Panc1 (cell line): ENCODE measurements at regions not wholly inside any gene's neighbourhood (a gene's known extent, or its start where the extent isn't known, plus 50 kb on each side); places are given as distances from the start of the nearest gene placed in this dataset.

Experiments
- ATAC-seq: fragments of 200-7000 bp; cut with Tn5 transposase; 2 replicates; pipeline ENCODE4 v1.9.1; 2020; ENCODE audit warnings: mild to moderate bottlenecking, moderate library complexity
- BruUV-seq: library from RNA; stranded (reverse); fragments of 400-500 nt; replicated peaks from 2 replicates; lab custom pipeline; 2021; lab: Mats Ljungman, UMichigan
- CTCF ChIA-PET: fragments of 300-600 bp; sonication (Branson Sonifier 250); formaldehyde crosslinking; loops from one replicate; lab custom pipeline; 2022; ENCODE audit warnings: antibody characterized with exemption; lab: Charles Lee
- POLR2A ChIA-PET: fragments of 300-600 bp; sonication (Branson Sonifier 250); formaldehyde crosslinking; loops from one replicate; lab custom pipeline; 2022; ENCODE audit warnings: antibody characterized with exemption; lab: Charles Lee
- DNase-seq: peaks from one replicate; pipeline ENCODE4 v3.0.0-alpha.2; 2010; ENCODE audit warnings: low read depth, low spot score
- H3K27ac ChIP-seq: 2 replicates; pipeline ENCODE4 v1.5.1; 2011; ENCODE audit warnings: mild to moderate bottlenecking, low read length, inconsistent platforms
- H3K27me3 ChIP-seq: fragments of 200-500 bp; sonication (Bioruptor generic); 2 replicates; pipeline ENCODE4 v1.6.0; 2014; ENCODE audit warnings: low read length, inconsistent platforms; ENCODE audit not compliant: control insufficient read depth, insufficient read depth
- H3K36me3 ChIP-seq: fragments of 200-500 bp; sonication (Bioruptor generic); 2 replicates; pipeline ENCODE4 v1.5.1; 2014; ENCODE audit warnings: inconsistent platforms, mild to moderate bottlenecking, low read length, moderate library complexity; ENCODE audit not compliant: control insufficient read depth, insufficient read depth
- H3K4me1 ChIP-seq: 2 replicates; pipeline ENCODE4 v1.5.1; 2011; ENCODE audit warnings: inconsistent platforms, mild to moderate bottlenecking, low read length, moderate library complexity; ENCODE audit not compliant: control insufficient read depth, insufficient read depth
- H3K4me3 ChIP-seq, 2 experiments: 2 replicates each; pipeline ENCODE4 v1.5.1; 2011 to 2012; ENCODE audit warnings: low read depth in 2 of 2, low read length in 2 of 2, mild to moderate bottlenecking in 2 of 2, inconsistent platforms in 1 of 2, moderate library complexity in 1 of 2
- H3K9me3 ChIP-seq: fragments of 200-500 bp; sonication (Bioruptor generic); 2 replicates; pipeline ENCODE4 v1.5.1; 2014; ENCODE audit warnings: low read depth, mild to moderate bottlenecking, inconsistent platforms, low read length, moderate library complexity; ENCODE audit not compliant: control insufficient read depth, insufficient read depth
- CTCF ChIP-seq: fragments of 450-650 bp; IDR thresholded peaks from 2 replicates; pipeline ENCODE4 v1.5.1; 2017; ENCODE audit warnings: mild to moderate bottlenecking
- POLR2AphosphoS5 ChIP-seq: IDR thresholded peaks from 2 replicates; pipeline ENCODE4 v1.6.1; 2012; ENCODE audit warnings: mild to moderate bottlenecking, low read depth, low read length, moderate library complexity
- SIN3A ChIP-seq: IDR thresholded peaks from 2 replicates; pipeline ENCODE4 v1.6.1; 2012; ENCODE audit warnings: low read depth, mild to moderate bottlenecking, low read length, moderate library complexity, borderline replicate concordance; ENCODE audit not compliant: insufficient read depth
- TCF7L2 ChIP-seq: IDR thresholded peaks from 2 replicates; pipeline ENCODE4 v1.6.1; 2011; ENCODE audit warnings: mild to moderate bottlenecking, low read depth, low read length, inconsistent platforms
- in situ Hi-C: cut with HindIII; loops from 2 replicates; pipeline ENCODE4 v1.10.0; 2016; ENCODE audit warnings: low sequenced_read_pairs, low pct_unique_long_range_greater_than_20kb
- intact Hi-C: fragments of 100-400 bp; cut with micrococcal nuclease; formaldehyde crosslinking; loops from one replicate; pipeline ENCODE4 v1.10.0; 2022; ENCODE audit not compliant: unreplicated experiment
- TF ChIP-seq, protein P1 (sequence below), 2 experiments: IDR thresholded peaks; 2 replicates each; pipeline ENCODE4 v1.6.1; 2011 to 2012; ENCODE audit warnings: low read depth in 2 of 2, control low read depth in 1 of 2, low read length in 1 of 2, mild to moderate bottlenecking in 1 of 2, moderate library complexity in 1 of 2; ENCODE audit not compliant: insufficient read depth in 1 of 2

DNA sequence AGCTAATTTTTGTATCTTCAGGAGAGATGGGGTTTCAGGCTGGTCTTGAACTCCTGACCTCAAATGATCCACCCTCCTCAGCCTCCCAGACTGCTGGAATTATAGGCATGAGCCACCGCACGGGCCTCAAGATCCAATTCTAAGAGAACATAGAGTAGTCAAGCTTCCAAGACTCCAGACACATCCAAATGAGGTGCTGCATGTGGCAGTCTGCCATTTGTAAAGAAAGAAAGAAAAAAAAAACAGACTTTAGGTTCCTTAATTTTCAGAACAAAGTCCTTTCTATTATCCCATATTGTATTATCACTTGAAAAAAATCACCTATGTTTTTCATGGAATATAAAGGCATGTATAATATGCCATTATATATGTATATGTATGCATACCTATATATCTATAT, 2104.5 kb downstream of the MAT2B start:
- ChIA-PET CTCF (no interaction called here), POLR2A (no interaction called here)
- no peak overlapping the region for H3K4me3 ChIP-seq
- no TSS peak for BruUV-seq
- no peak for DNase-seq
- in situ Hi-C loops (no loop called here), intact Hi-C loops (no loop called here)
- H3K9me3 ChIP-seq: no peaks in the 10 kb centered on the region
- ATAC-seq: no peak
- no peak overlapping the region for H3K27ac ChIP-seq
- H3K4me1 ChIP-seq: no peaks in the 10 kb centered on the region
- TF ChIP-seq, protein P1, sequence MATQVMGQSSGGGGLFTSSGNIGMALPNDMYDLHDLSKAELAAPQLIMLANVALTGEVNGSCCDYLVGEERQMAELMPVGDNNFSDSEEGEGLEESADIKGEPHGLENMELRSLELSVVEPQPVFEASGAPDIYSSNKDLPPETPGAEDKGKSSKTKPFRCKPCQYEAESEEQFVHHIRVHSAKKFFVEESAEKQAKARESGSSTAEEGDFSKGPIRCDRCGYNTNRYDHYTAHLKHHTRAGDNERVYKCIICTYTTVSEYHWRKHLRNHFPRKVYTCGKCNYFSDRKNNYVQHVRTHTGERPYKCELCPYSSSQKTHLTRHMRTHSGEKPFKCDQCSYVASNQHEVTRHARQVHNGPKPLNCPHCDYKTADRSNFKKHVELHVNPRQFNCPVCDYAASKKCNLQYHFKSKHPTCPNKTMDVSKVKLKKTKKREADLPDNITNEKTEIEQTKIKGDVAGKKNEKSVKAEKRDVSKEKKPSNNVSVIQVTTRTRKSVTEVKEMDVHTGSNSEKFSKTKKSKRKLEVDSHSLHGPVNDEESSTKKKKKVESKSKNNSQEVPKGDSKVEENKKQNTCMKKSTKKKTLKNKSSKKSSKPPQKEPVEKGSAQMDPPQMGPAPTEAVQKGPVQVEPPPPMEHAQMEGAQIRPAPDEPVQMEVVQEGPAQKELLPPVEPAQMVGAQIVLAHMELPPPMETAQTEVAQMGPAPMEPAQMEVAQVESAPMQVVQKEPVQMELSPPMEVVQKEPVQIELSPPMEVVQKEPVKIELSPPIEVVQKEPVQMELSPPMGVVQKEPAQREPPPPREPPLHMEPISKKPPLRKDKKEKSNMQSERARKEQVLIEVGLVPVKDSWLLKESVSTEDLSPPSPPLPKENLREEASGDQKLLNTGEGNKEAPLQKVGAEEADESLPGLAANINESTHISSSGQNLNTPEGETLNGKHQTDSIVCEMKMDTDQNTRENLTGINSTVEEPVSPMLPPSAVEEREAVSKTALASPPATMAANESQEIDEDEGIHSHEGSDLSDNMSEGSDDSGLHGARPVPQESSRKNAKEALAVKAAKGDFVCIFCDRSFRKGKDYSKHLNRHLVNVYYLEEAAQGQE (IDR thresholded peaks at IDR 0.05; ENCODE audit: insufficient read depth in 1 of 2, low read depth in 2 of 2, low read length in 1 of 2): no peak
- TF ChIP-seq CTCF: no peak
- no peak for TF ChIP-seq POLR2AphosphoS5
- no peak for TF ChIP-seq TCF7L2
- no peak for TF ChIP-seq SIN3A
- H3K27me3 ChIP-seq: no peaks in the 10 kb centered on the region
- H3K36me3 ChIP-seq: no peaks in the 10 kb centered on the region

- ChIA-PET POLR2A (no interaction called here), CTCF (no interaction called here)
- in situ Hi-C loops (no loop called here), intact Hi-C loops (no loop called here)
- H3K27ac ChIP-seq: no peak overlapping the region
- no peak for ATAC-seq
- H3K9me3 ChIP-seq: no peaks in the 10 kb centered on the region
- no peak for TF ChIP-seq POLR2AphosphoS5
- TF ChIP-seq, protein P1 (IDR thresholded peaks at IDR 0.05; ENCODE audit: insufficient read depth in 1 of 2, low read depth in 2 of 2, low read length in 1 of 2): no peak
- no peak for TF ChIP-seq CTCF
- no peak for TF ChIP-seq SIN3A
- no peak for TF ChIP-seq TCF7L2
- no peaks in the 10 kb centered on the region for H3K36me3 ChIP-seq
- no peak overlapping the region for H3K4me3 ChIP-seq
- H3K27me3 ChIP-seq: no peaks in the 10 kb centered on the region
- BruUV-seq: no TSS peak
- DNase-seq: no peak
- H3K4me1 ChIP-seq: no peaks in the 10 kb centered on the region
Observed at GRCh38 chr5:165616490-165617405, 2111.3 kb downstream of the MAT2B start.
